Muscle of leg (tissue), 3 donors: ENCODE measurements at regions not wholly inside any gene's neighbourhood (a gene's known extent, or its start where the extent isn't known, plus 50 kb on each side); places are given as distances from the start of the nearest gene placed in this dataset.

Experiments
- DNase-seq: peaks from one replicate; pipeline ENCODE4 v3.0.0; 2013
- H3K27ac ChIP-seq: one replicate; pipeline ENCODE4 v1.5.1; 2013; ENCODE audit warnings: mild to moderate bottlenecking, low read length, control low read depth
- H3K27me3 ChIP-seq: one replicate; pipeline ENCODE4 v1.6.1; 2013; ENCODE audit warnings: low read length; ENCODE audit not compliant: control insufficient read depth, insufficient read depth
- H3K36me3 ChIP-seq: one replicate; pipeline ENCODE4 v1.6.1; 2013; ENCODE audit warnings: low read length; ENCODE audit not compliant: control insufficient read depth, insufficient read depth
- H3K4me1 ChIP-seq: one replicate; pipeline ENCODE4 v1.6.1; 2013; ENCODE audit warnings: low read length; ENCODE audit not compliant: control insufficient read depth, insufficient read depth
- H3K4me3 ChIP-seq: one replicate; pipeline ENCODE4 v1.5.1; 2013; ENCODE audit warnings: low read length, control low read depth
- H3K9me3 ChIP-seq: replicated peaks from 2 replicates; pipeline ENCODE4 v1.6.1; 2013; ENCODE audit warnings: low read depth, low read length; ENCODE audit not compliant: control insufficient read depth
- WGBS: methylation state at CpG from one replicate; pipeline ENCODE4 v1.1.5; 2013; ENCODE audit warnings: missing lambda C conversion rate; ENCODE audit not compliant: insufficient coverage; 5-methylcytosine and 5-hydroxymethylcytosine counted together

DNA sequence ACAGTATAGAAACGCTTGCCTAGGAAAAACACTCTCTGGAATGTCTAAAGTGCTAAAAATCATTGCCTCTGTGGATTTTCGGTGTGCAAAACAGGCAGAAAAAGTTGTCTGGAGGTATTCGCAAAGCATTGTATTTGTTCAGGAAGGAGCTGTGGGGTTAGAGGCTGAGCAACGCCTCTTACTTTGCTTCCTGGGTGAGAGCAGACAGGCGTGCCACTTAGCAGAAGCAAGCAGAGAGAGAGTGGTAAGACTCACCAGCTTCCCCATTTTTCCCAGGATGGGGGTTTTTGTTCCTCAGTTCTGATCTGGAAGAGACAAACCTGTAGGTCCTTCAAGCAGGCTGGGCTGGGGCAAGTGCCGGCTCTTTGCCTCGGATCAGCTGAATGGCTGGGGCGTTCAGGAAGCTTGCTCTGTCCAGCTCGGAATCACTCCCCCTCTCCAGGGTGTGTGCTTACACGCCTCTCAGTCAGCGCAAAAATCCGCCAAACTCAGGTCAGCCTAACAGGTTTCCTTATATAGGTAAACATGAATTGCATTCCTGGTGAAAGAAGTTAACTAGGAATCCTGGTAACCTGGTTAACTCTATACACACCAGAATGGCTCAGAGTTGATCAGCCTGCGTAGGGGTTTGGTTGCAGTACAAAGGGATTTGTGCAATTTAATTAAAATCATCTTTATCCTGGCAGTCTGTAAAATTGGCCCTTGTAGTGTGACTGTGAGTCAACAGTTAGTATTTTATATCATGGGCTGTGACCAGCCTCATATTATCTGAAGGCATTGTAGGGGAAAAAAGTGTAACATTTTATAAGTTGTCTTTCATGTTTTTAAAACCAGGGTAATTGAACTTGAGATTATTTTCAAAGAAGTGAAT lies 213.1 kb upstream of the MID1 start:
- Histone ChIP-seq H3K27ac (peak overlapping the region; percentile 1), H3K27me3 (peaks cover 10% of the 10 kb centered on the region), H3K36me3 (no peaks in the 10 kb centered on the region), H3K9me3 (no peaks in the 10 kb centered on the region), H3K4me3 (peak overlapping the region; percentile 34), H3K4me1 (peaks cover 6% of the 10 kb centered on the region)
- 39% methylated on average over 8 of the region's 13 CpGs for WGBS
- peak; percentile 77 for DNase-seq

DNA sequence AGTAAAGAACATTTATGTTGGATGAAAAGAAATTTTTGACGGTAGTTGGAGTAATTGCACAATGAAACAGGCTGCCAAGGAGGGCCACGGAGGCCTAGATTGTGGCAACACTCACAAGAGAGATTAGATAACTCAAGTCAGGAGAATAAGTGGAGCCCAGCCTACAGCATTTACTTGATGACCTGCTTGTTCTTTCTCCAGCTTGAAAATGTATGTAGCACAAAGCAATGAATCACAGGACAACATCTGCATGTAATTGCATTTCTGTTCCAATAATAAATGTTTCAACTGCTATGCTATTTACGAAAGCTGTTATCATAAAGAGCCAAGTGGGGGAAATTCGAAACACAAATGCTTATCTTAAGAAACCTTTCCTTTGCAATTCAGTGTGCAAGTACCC lies 221.2 kb upstream of the MID1 start:
- Histone ChIP-seq H3K9me3 (peaks cover 4% of the 10 kb centered on the region), H3K4me1 (no peaks in the 10 kb centered on the region), H3K36me3 (no peaks in the 10 kb centered on the region), H3K27me3 (peaks cover 2% of the 10 kb centered on the region), H3K4me3 (no peak overlapping the region), H3K27ac (peak overlapping the region; percentile 21)
- peak; percentile 89 for DNase-seq
- WGBS = 40% methylated on average over 2 of the region's 4 CpGs

GRCh38 chrX:10842646-10843045 lies 222.3 kb upstream of the MID1 start:
- DNase-seq = no peak
- H3K4me3 ChIP-seq = no peak overlapping the region
- peaks cover 4% of the 10 kb centered on the region for H3K9me3 ChIP-seq
- H3K27ac ChIP-seq = no peak overlapping the region
- H3K27me3 ChIP-seq = peaks cover 4% of the 10 kb centered on the region
- H3K4me1 ChIP-seq = no peaks in the 10 kb centered on the region
- no peaks in the 10 kb centered on the region for H3K36me3 ChIP-seq
- WGBS = no CpG with 5 or more reads among the region's 4 CpGs

DNA sequence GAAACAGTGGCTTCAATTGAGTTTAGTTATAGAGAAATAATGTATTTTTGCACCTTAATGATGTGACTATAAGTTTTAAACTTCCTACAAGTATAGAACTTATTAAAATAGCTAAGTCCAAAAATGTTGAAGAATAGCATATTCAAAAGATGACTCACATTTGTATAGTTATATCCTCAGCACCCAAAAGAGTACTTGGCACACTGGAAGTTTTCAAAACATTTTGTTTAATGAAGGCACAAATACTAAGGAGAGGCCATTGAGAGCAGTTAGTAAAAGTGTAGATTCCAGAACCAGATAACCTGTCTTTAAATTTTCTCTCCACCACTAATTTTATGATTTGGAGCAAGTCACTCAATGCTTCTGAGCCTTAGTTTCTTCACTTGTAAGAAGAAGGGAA lies 226.9 kb upstream of the MID1 start:
- H3K4me1 ChIP-seq = no peaks in the 10 kb centered on the region
- no peak for DNase-seq
- H3K9me3 ChIP-seq = no peaks in the 10 kb centered on the region
- no peak overlapping the region for H3K4me3 ChIP-seq
- H3K27ac ChIP-seq = no peak overlapping the region
- H3K27me3 ChIP-seq = peaks cover 6% of the 10 kb centered on the region
- no peaks in the 10 kb centered on the region for H3K36me3 ChIP-seq

DNA sequence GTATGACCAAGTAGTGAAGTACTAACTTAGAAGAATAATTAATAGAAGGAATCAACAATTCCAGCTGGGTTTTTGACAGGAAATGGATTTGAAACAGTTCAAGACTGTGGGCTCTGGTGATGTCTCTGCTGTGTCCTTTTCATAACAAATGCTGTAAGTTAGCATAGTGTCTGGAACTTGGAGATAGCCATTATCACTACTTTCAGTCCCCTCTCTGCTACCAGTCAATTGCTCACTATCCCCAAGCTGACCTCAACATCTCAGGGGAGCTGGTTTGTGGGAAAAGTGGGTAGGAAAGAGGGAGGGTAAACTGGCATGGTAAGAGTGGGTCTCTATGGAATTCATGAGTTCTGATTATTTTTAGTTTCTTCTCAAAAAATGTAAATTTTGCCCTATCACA lies 231.4 kb upstream of the MID1 start:
- peaks cover 5% of the 10 kb centered on the region for H3K27me3 ChIP-seq
- DNase-seq = no peak
- no peaks in the 10 kb centered on the region for H3K9me3 ChIP-seq
- no peaks in the 10 kb centered on the region for H3K4me1 ChIP-seq
- H3K36me3 ChIP-seq = no peaks in the 10 kb centered on the region
- no peak overlapping the region for H3K27ac ChIP-seq
- no peak overlapping the region for H3K4me3 ChIP-seq

DNA sequence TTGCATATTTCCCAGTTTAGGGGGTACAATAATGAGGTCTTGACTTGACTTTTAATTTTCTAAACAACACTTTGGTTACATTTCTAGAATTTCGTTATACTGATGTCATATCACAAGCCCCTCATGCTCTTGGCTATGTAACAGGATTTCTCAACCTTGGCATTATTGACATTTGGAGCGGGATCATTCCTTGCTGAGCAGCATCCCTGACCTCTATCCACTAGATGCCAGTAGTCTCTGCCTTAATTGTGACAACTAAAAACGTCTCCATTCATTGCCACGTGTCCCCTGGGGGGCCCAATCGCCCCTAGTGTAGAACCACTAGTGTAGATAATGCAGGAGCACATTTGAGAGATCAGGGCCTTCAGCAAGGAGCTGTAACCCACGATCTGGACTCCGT lies 234.2 kb upstream of the MID1 start:
- no peaks in the 10 kb centered on the region for H3K4me1 ChIP-seq
- WGBS = 43% methylated on average over 3 of the region's 7 CpGs
- no peak overlapping the region for H3K4me3 ChIP-seq
- no peaks in the 10 kb centered on the region for H3K9me3 ChIP-seq
- no peak for DNase-seq
- no peaks in the 10 kb centered on the region for H3K36me3 ChIP-seq
- H3K27ac ChIP-seq = no peak overlapping the region
- peaks cover 1% of the 10 kb centered on the region for H3K27me3 ChIP-seq

GRCh38 chrX:10855845-10856244 lies 235.5 kb upstream of the MID1 start:
- Histone ChIP-seq H3K27ac (no peak overlapping the region), H3K27me3 (peaks cover 2% of the 10 kb centered on the region), H3K4me3 (no peak overlapping the region), H3K9me3 (peaks cover 2% of the 10 kb centered on the region), H3K4me1 (no peaks in the 10 kb centered on the region), H3K36me3 (no peaks in the 10 kb centered on the region)
- no CpG with 5 or more reads among the region's 2 CpGs for WGBS
- DNase-seq = no peak

DNA sequence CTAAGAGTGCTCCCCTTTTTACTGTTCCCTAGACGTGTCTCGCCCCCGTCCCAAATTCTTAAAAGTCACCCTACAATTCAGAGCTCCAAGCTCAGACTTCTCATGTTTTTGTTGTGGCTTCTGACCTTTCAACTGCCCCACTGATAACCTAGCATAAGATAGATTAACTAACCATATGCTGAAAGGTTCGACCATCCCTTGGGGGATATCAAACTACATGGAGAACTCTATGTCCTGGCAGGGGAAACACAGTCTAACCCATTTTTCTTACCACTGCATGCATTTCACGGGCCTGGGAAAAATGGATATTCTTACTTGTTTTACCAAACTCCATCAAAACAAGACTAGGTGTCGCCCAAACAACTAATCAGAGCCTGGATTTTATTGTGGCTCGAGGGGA lies 236.4 kb upstream of the MID1 start:
- H3K36me3 ChIP-seq = no peaks in the 10 kb centered on the region
- no peak overlapping the region for H3K27ac ChIP-seq
- DNase-seq = no peak
- WGBS = 60% methylated on average over 2 of the region's 7 CpGs
- no peak overlapping the region for H3K4me3 ChIP-seq
- H3K9me3 ChIP-seq = peaks cover 4% of the 10 kb centered on the region
- H3K27me3 ChIP-seq = peaks cover 2% of the 10 kb centered on the region
- no peaks in the 10 kb centered on the region for H3K4me1 ChIP-seq

DNA sequence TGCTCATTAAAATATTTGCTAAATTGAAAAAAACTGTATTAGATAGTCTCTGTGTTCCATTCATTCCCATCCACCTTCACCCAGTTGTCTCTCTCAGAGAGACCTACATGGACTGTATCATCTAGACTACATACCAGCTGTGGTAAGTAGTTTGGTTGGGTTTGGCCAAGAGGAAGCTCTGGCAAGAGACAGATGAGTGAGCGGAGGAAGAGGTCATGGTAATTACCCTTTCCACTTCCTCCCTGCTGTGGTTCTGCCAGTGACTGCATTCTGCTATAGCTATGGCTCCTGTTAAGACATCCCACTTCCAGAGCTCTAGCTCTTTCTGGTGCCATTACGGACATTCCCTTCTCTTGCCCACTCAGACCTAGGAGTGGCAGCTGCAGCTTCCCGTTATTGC lies 239.0 kb upstream of the MID1 start:
- WGBS = 77% methylated on average over 3 of the region's 3 CpGs
- H3K9me3 ChIP-seq = peaks cover 4% of the 10 kb centered on the region
- no peak for DNase-seq
- H3K4me3 ChIP-seq = no peak overlapping the region
- H3K4me1 ChIP-seq = no peaks in the 10 kb centered on the region
- peaks cover 2% of the 10 kb centered on the region for H3K27me3 ChIP-seq
- no peaks in the 10 kb centered on the region for H3K36me3 ChIP-seq
- H3K27ac ChIP-seq = no peak overlapping the region

- DNase-seq = no peak
- Histone ChIP-seq H3K9me3 (no peaks in the 10 kb centered on the region), H3K4me1 (no peaks in the 10 kb centered on the region), H3K36me3 (no peaks in the 10 kb centered on the region), H3K4me3 (no peak overlapping the region), H3K27me3 (no peaks in the 10 kb centered on the region), H3K27ac (no peak overlapping the region)
- 88% methylated on average over 1 of the region's 1 CpG for WGBS
Observed at GRCh38 chrX:10875995-10876394, 235.1 kb upstream of the HCCS start.

- no peak for DNase-seq
- H3K4me1 ChIP-seq = no peaks in the 10 kb centered on the region
- no peaks in the 10 kb centered on the region for H3K27me3 ChIP-seq
- WGBS = 91% methylated on average over 4 of the region's 4 CpGs
- H3K4me3 ChIP-seq = no peak overlapping the region
- H3K9me3 ChIP-seq = no peaks in the 10 kb centered on the region
- H3K27ac ChIP-seq = no peak overlapping the region
- no peaks in the 10 kb centered on the region for H3K36me3 ChIP-seq
Observed at GRCh38 chrX:10882484-10882883, 228.6 kb upstream of the HCCS start.
